Spleen (tissue), 11 donors: ENCODE measurements at regions not wholly inside any gene's neighbourhood (a gene's known extent, or its start where the extent isn't known, plus 50 kb on each side); places are given as distances from the start of the nearest gene placed in this dataset.

Experiments
- DNase-seq: peaks from one replicate; pipeline ENCODE4 v3.0.0-alpha.2; 2020
- H3K27ac ChIP-seq, 8 donors: fragments of 200-600 bp; sonication (generic) in 7 of 8; 1 replicate in 4 of 8; 2 replicates in 4 of 8; pipeline versions ENCODE4 v1.5.0 to v1.8.0; 2016 to 2021; ENCODE audit warnings: inconsistent platforms in 4 of 8, mild to moderate bottlenecking in 4 of 8, moderate library complexity in 1 of 8
- H3K27me3 ChIP-seq, 7 donors: fragments of 200-600 bp; sonication (generic) in 6 of 7; replicated peaks in 1 of 7; 1 replicate in 4 of 7; 2 replicates in 3 of 7; pipeline versions ENCODE4 v1.5.0 to v1.8.0; 2016 to 2021; ENCODE audit warnings: inconsistent platforms in 3 of 7, mild to moderate bottlenecking in 1 of 7
- H3K36me3 ChIP-seq, 6 donors: fragments of 200-600 bp; sonication (generic) in 5 of 6; 1 replicate in 4 of 6; 2 replicates in 2 of 6; pipeline versions ENCODE4 v1.5.0 to v1.8.0; 2016 to 2021; ENCODE audit warnings: inconsistent platforms in 2 of 6
- H3K4me1 ChIP-seq, 6 donors: fragments of 200-600 bp; sonication (generic) in 5 of 6; 1 replicate in 3 of 6; 2 replicates in 3 of 6; pipeline versions ENCODE4 v1.5.0 to v1.8.0; 2016 to 2021; ENCODE audit warnings: inconsistent platforms in 3 of 6
- H3K4me3 ChIP-seq, 8 donors: fragments of 200-600 bp; sonication (generic) in 7 of 8; 1 replicate in 4 of 8; 2 replicates in 4 of 8; pipeline versions ENCODE4 v1.5.0 to v1.8.0; 2016 to 2021; ENCODE audit warnings: inconsistent platforms in 4 of 8, mild to moderate bottlenecking in 4 of 8, moderate library complexity in 2 of 8
- H3K9me3 ChIP-seq, 8 donors: fragments of 200-600 bp; sonication (generic) in 7 of 8; 1 replicate in 4 of 8; 2 replicates in 4 of 8; pipeline versions ENCODE4 v1.5.0 to v1.8.0; 2016 to 2021; ENCODE audit warnings: inconsistent platforms in 4 of 8
- POLR2A ChIP-seq, 3 donors: fragments of 450-650 bp; IDR thresholded peaks; one replicate each; pipeline ENCODE4 v1.5.1; 2017; ENCODE audit warnings: antibody characterized with exemption in 3 of 3, mild to moderate bottlenecking in 1 of 3
- POLR2AphosphoS5 ChIP-seq, 3 donors: sonication (generic); formaldehyde crosslinking; IDR thresholded peaks; one replicate each; pipeline ENCODE4 v1.5.1; 2017; ENCODE audit warnings: antibody characterized with exemption in 3 of 3
- WGBS, 5 donors: extraction: QIAGEN DNeasy Blood & Tissue Kit in 3 of 5; methylation state at CpG; one replicate each; pipeline versions ENCODE4 v1.1.5 to v1.1.7; 2013 to 2018; 5-methylcytosine and 5-hydroxymethylcytosine counted together
- intact Hi-C: fragments of 100-400 bp; cut with DNase I; formaldehyde crosslinking; loops from one replicate; pipeline ENCODE4 v1.15.0; 2023; ENCODE audit warnings: low total_unique reads
- TF ChIP-seq, protein P1 (sequence below), 11 experiments: fragments of 200-600 bp in 7 of 11; fragments of 450-650 bp in 4 of 11; sonication (generic) in 4 of 11; IDR thresholded peaks in 8 of 11; conservative IDR thresholded peaks in 3 of 11; 1 replicate in 7 of 11; 2 replicates in 4 of 11; pipeline versions ENCODE4 v1.4.0 to v1.8.0; 2016 to 2021; ENCODE audit warnings: antibody characterized with exemption in 11 of 11, inconsistent platforms in 4 of 11, mild to moderate bottlenecking in 1 of 11
- donor health status: healthy with polysubstance abuse.
- donor health status: DM: no; HTN: no; CAD: no; lungs with moderate emphysema.
- donor health status: DM: no; HTN: no; CAD: no.
- donor health status: Bipolar disorder and iron deficiency.
- donor health status: healthy.
- donor health status: DM: no; HTN: no; CAD: no.
- donor health status: DM: yes; HTN: yes; CAD: no.

DNA sequence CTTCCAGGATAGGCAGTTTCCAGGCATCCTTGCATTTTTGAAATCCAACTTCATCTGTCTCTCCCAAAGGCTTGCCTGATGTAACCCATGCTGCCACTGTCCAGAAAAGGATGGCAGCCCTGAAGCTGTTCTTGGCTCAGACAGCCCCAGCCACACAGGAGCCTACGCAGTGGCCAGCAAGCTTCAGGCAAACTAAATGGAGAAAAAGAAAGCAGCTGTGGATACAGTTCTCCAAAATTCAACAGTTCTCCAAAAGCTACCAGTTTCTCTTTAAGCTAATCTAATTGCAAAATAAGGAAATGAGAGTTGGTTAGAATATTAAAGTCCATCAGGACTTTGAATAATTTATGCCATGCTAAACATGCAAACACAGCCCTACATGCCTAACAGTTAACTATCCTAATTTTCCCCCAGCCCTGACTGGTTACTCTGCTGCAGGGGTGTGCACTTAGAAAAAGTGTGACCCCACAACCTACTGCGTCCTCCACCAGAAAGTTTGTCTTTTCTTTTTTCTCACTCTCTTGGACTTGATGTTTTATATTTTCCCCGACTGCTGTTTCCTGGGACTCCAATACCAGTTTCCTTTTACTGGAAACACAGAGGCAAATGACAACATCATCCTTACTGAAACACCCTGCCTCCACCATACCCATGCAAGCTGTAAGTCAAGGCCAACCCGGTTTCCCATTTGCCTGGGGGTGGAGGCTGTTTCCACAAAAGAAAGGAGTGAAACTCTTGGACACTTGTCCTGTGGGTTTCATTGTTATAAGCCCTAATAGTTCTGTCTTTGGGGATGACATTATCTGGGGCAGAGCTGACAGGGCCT lies 69.1 kb upstream of the OR5AN1 start:
- peaks cover 3 to 23% (median 14%) of the 10 kb centered on the region in 6 donors for H3K4me1 ChIP-seq
- H3K9me3 ChIP-seq = peaks cover 0 to 12% (median 6%) of the 10 kb centered on the region in 8 donors
- H3K36me3 ChIP-seq = no peaks in the 10 kb centered on the region
- H3K27ac ChIP-seq = peak overlapping the region in 1 of 8 donors; percentile 7
- TF ChIP-seq, protein P1, sequence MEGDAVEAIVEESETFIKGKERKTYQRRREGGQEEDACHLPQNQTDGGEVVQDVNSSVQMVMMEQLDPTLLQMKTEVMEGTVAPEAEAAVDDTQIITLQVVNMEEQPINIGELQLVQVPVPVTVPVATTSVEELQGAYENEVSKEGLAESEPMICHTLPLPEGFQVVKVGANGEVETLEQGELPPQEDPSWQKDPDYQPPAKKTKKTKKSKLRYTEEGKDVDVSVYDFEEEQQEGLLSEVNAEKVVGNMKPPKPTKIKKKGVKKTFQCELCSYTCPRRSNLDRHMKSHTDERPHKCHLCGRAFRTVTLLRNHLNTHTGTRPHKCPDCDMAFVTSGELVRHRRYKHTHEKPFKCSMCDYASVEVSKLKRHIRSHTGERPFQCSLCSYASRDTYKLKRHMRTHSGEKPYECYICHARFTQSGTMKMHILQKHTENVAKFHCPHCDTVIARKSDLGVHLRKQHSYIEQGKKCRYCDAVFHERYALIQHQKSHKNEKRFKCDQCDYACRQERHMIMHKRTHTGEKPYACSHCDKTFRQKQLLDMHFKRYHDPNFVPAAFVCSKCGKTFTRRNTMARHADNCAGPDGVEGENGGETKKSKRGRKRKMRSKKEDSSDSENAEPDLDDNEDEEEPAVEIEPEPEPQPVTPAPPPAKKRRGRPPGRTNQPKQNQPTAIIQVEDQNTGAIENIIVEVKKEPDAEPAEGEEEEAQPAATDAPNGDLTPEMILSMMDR (IDR thresholded peaks at IDR 0.05 in 8 of 11, conservative IDR thresholded peaks at IDR 0.05 in 3 of 11) = no peak
- TF ChIP-seq POLR2AphosphoS5 (IDR thresholded peaks at IDR 0.05) = no peak
- no peak for TF ChIP-seq POLR2A (IDR thresholded peaks at IDR 0.05)
- 57 to 70% (median 59%) methylated on average over 4 of the region's 4 CpGs for WGBS, 5 donors
- H3K4me3 ChIP-seq = no peak overlapping the region
- no peak for DNase-seq
- no peaks in the 10 kb centered on the region for H3K27me3 ChIP-seq
- intact Hi-C loops = loop anchor here (10.0 kb wide), 2 partner anchors 85 to 135 kb away; partner anchors contain the start of gene OR5A2

GRCh38 chr11:59285716-59286260 lies 72.9 kb upstream of the OR5AN1 start:
- intact Hi-C loops = loop anchor here (10.0 kb wide), 2 partner anchors 81 to 139 kb away; partner anchors contain the start of gene OR5A2
- Histone ChIP-seq H3K27ac (no peak overlapping the region), H3K4me1 (peaks cover 5 to 43% (median 30%) of the 10 kb centered on the region in 6 donors), H3K9me3 (no peaks in the 10 kb centered on the region), H3K36me3 (no peaks in the 10 kb centered on the region), H3K27me3 (no peaks in the 10 kb centered on the region), H3K4me3 (no peak overlapping the region)
- WGBS, 5 donors = 74 to 85% (median 83%) methylated on average over 2 of the region's 2 CpGs
- no peak for DNase-seq
- TF ChIP-seq, protein P1 (IDR thresholded peaks at IDR 0.05 in 8 of 11, conservative IDR thresholded peaks at IDR 0.05 in 3 of 11) = no peak
- no peak for TF ChIP-seq POLR2A (IDR thresholded peaks at IDR 0.05)
- TF ChIP-seq POLR2AphosphoS5 (IDR thresholded peaks at IDR 0.05) = no peak

- intact Hi-C loops = loop anchor here (5.0 to 10.0 kb wide), 3 partner anchors 80 to 140 kb away; partner anchors contain the start of genes DTX4 and OR5A2
- no peak for DNase-seq
- Histone ChIP-seq H3K27ac (peak overlapping the region in 4 of 8 donors; percentile 30 to 81 (median 68)), H3K36me3 (no peaks in the 10 kb centered on the region), H3K4me3 (peak overlapping the region in 2 of 8 donors; percentile 2 to 52), H3K27me3 (no peaks in the 10 kb centered on the region), H3K4me1 (peaks cover 5 to 39% (median 26%) of the 10 kb centered on the region in 6 donors), H3K9me3 (no peaks in the 10 kb centered on the region)
- 24 to 37% (median 29%) methylated on average over 5 of the region's 5 CpGs for WGBS, 5 donors
- TF ChIP-seq POLR2A (IDR thresholded peaks at IDR 0.05) (no peak), POLR2AphosphoS5 (IDR thresholded peaks at IDR 0.05) (no peak)
- TF ChIP-seq, protein P1 (IDR thresholded peaks at IDR 0.05 in 8 of 11, conservative IDR thresholded peaks at IDR 0.05 in 3 of 11) = peak in 3 of 11 experiments; percentile 1 to 54 (median 11)
These were observed 72.0 kb upstream of the MPEG1 start for GRCh38 chr11:59284773-59285129.
